ENCODE measurements at regions not wholly inside any gene's neighbourhood (a gene's known extent, or its start where the extent isn't known, plus 50 kb on each side); places are given as distances from the start of the nearest gene placed in this dataset.

GRCh38 chr17:79465011-79465680, 145.7 kb downstream of the RBFOX3 start:
- Histone ChIP-seq H3K4me1 (ENCODE audit: control insufficient read depth in 1 of 2, insufficient read depth in 2 of 2, low read length in 2 of 2) (peaks cover 0 to 4% of the 10 kb centered on the region in 2 donors), H3K4me3 (ENCODE audit: low read depth in 1 of 2, low read length in 2 of 2) (no peak overlapping the region), H3K9me3 (ENCODE audit: control insufficient read depth in 1 of 2, low read length in 2 of 2) (no peaks in the 10 kb centered on the region), H3K27me3 (ENCODE audit: low read depth, low read length) (no peaks in the 10 kb centered on the region), H3K27ac (ENCODE audit: low read length) (no peak overlapping the region), H3K36me3 (ENCODE audit: control insufficient read depth in 1 of 2, insufficient read depth in 2 of 2, low read length in 2 of 2) (no peaks in the 10 kb centered on the region)

- H3K4me1 ChIP-seq (ENCODE audit: control insufficient read depth in 1 of 2, insufficient read depth in 2 of 2, low read length in 2 of 2), result peaks cover 0 to 4% of the 10 kb centered on the region in 2 donors
- no peaks in the 10 kb centered on the region for H3K9me3 ChIP-seq (ENCODE audit: control insufficient read depth in 1 of 2, low read length in 2 of 2)
- H3K27me3 ChIP-seq (ENCODE audit: low read depth, low read length), result no peaks in the 10 kb centered on the region
- no peak overlapping the region for H3K4me3 ChIP-seq (ENCODE audit: low read depth in 1 of 2, low read length in 2 of 2)
- H3K27ac ChIP-seq (ENCODE audit: low read length), result no peak overlapping the region
- H3K36me3 ChIP-seq (ENCODE audit: control insufficient read depth in 1 of 2, insufficient read depth in 2 of 2, low read length in 2 of 2), result no peaks in the 10 kb centered on the region
Measured at GRCh38 chr17:79464318-79465010, 146.4 kb downstream of the RBFOX3 start.

- Histone ChIP-seq H3K27me3 (ENCODE audit: low read depth, low read length) (no peaks in the 10 kb centered on the region), H3K27ac (ENCODE audit: low read length) (no peak overlapping the region), H3K9me3 (ENCODE audit: control insufficient read depth in 1 of 2, low read length in 2 of 2) (no peaks in the 10 kb centered on the region), H3K36me3 (ENCODE audit: control insufficient read depth in 1 of 2, insufficient read depth in 2 of 2, low read length in 2 of 2) (no peaks in the 10 kb centered on the region), H3K4me1 (ENCODE audit: control insufficient read depth in 1 of 2, insufficient read depth in 2 of 2, low read length in 2 of 2) (peaks cover 0 to 4% of the 10 kb centered on the region in 2 donors), H3K4me3 (ENCODE audit: low read depth in 1 of 2, low read length in 2 of 2) (no peak overlapping the region)
Measured at GRCh38 chr17:79463421-79464317, 147.2 kb downstream of the RBFOX3 start.

GRCh38 chr17:79461041-79461440, 149.8 kb downstream of the RBFOX3 start:
- H3K27me3 ChIP-seq (ENCODE audit: low read depth, low read length), result no peaks in the 10 kb centered on the region

GRCh38 chr17:79459846-79460245, 151.0 kb downstream of the RBFOX3 start:
- no peaks in the 10 kb centered on the region for H3K27me3 ChIP-seq (ENCODE audit: low read depth, low read length)
- no peaks in the 10 kb centered on the region for H3K9me3 ChIP-seq (ENCODE audit: control insufficient read depth in 1 of 2, low read length in 2 of 2)
- H3K27ac ChIP-seq (ENCODE audit: low read length), result no peak overlapping the region
- no peaks in the 10 kb centered on the region for H3K36me3 ChIP-seq (ENCODE audit: control insufficient read depth in 1 of 2, insufficient read depth in 2 of 2, low read length in 2 of 2)
- H3K4me3 ChIP-seq (ENCODE audit: low read depth in 1 of 2, low read length in 2 of 2), result no peak overlapping the region
- H3K4me1 ChIP-seq (ENCODE audit: control insufficient read depth in 1 of 2, insufficient read depth in 2 of 2, low read length in 2 of 2), result peaks cover 0 to 3% of the 10 kb centered on the region in 2 donors

More at GRCh38 chr17:79461041-79461440, 149.8 kb downstream of the RBFOX3 start:
- peaks cover 0 to 4% of the 10 kb centered on the region in 2 donors for H3K4me1 ChIP-seq (ENCODE audit: control insufficient read depth in 1 of 2, insufficient read depth in 2 of 2, low read length in 2 of 2)
- no peaks in the 10 kb centered on the region for H3K9me3 ChIP-seq (ENCODE audit: control insufficient read depth in 1 of 2, low read length in 2 of 2)
- no peak overlapping the region for H3K27ac ChIP-seq (ENCODE audit: low read length)
- H3K4me3 ChIP-seq (ENCODE audit: low read depth in 1 of 2, low read length in 2 of 2), result no peak overlapping the region
- no peaks in the 10 kb centered on the region for H3K36me3 ChIP-seq (ENCODE audit: control insufficient read depth in 1 of 2, insufficient read depth in 2 of 2, low read length in 2 of 2)

GRCh38 chr17:79459003-79459655, 151.7 kb downstream of the RBFOX3 start:
- Histone ChIP-seq H3K4me3 (ENCODE audit: low read depth in 1 of 2, low read length in 2 of 2) (no peak overlapping the region), H3K27me3 (ENCODE audit: low read depth, low read length) (no peaks in the 10 kb centered on the region), H3K36me3 (ENCODE audit: control insufficient read depth in 1 of 2, insufficient read depth in 2 of 2, low read length in 2 of 2) (no peaks in the 10 kb centered on the region), H3K27ac (ENCODE audit: low read length) (no peak overlapping the region), H3K9me3 (ENCODE audit: control insufficient read depth in 1 of 2, low read length in 2 of 2) (no peaks in the 10 kb centered on the region), H3K4me1 (ENCODE audit: control insufficient read depth in 1 of 2, insufficient read depth in 2 of 2, low read length in 2 of 2) (no peaks in the 10 kb centered on the region)

GRCh38 chr17:79458356-79458755, 152.5 kb downstream of the RBFOX3 start:
- no peaks in the 10 kb centered on the region for H3K36me3 ChIP-seq (ENCODE audit: control insufficient read depth in 1 of 2, insufficient read depth in 2 of 2, low read length in 2 of 2)
- H3K27ac ChIP-seq (ENCODE audit: low read length), result no peak overlapping the region
- no peaks in the 10 kb centered on the region for H3K4me1 ChIP-seq (ENCODE audit: control insufficient read depth in 1 of 2, insufficient read depth in 2 of 2, low read length in 2 of 2)
- no peaks in the 10 kb centered on the region for H3K9me3 ChIP-seq (ENCODE audit: control insufficient read depth in 1 of 2, low read length in 2 of 2)
- no peaks in the 10 kb centered on the region for H3K27me3 ChIP-seq (ENCODE audit: low read depth, low read length)
- H3K4me3 ChIP-seq (ENCODE audit: low read depth in 1 of 2, low read length in 2 of 2), result no peak overlapping the region

GRCh38 chr17:79457889-79458288, 153.0 kb downstream of the RBFOX3 start:
- Histone ChIP-seq H3K4me3 (ENCODE audit: low read depth in 1 of 2, low read length in 2 of 2) (no peak overlapping the region), H3K9me3 (ENCODE audit: control insufficient read depth in 1 of 2, low read length in 2 of 2) (no peaks in the 10 kb centered on the region), H3K36me3 (ENCODE audit: control insufficient read depth in 1 of 2, insufficient read depth in 2 of 2, low read length in 2 of 2) (no peaks in the 10 kb centered on the region), H3K4me1 (ENCODE audit: control insufficient read depth in 1 of 2, insufficient read depth in 2 of 2, low read length in 2 of 2) (no peaks in the 10 kb centered on the region), H3K27ac (ENCODE audit: low read length) (no peak overlapping the region), H3K27me3 (ENCODE audit: low read depth, low read length) (no peaks in the 10 kb centered on the region)

GRCh38 chr17:79457376-79457775, 153.5 kb downstream of the RBFOX3 start:
- Histone ChIP-seq H3K27ac (ENCODE audit: low read length) (no peak overlapping the region), H3K9me3 (ENCODE audit: control insufficient read depth in 1 of 2, low read length in 2 of 2) (no peaks in the 10 kb centered on the region), H3K36me3 (ENCODE audit: control insufficient read depth in 1 of 2, insufficient read depth in 2 of 2, low read length in 2 of 2) (no peaks in the 10 kb centered on the region), H3K27me3 (ENCODE audit: low read depth, low read length) (no peaks in the 10 kb centered on the region), H3K4me1 (ENCODE audit: control insufficient read depth in 1 of 2, insufficient read depth in 2 of 2, low read length in 2 of 2) (no peaks in the 10 kb centered on the region), H3K4me3 (ENCODE audit: low read depth in 1 of 2, low read length in 2 of 2) (no peak overlapping the region)

GRCh38 chr17:79455636-79456035, 155.2 kb downstream of the RBFOX3 start:
- H3K36me3 ChIP-seq (ENCODE audit: control insufficient read depth in 1 of 2, insufficient read depth in 2 of 2, low read length in 2 of 2), result no peaks in the 10 kb centered on the region
- H3K27me3 ChIP-seq (ENCODE audit: low read depth, low read length), result no peaks in the 10 kb centered on the region
- no peaks in the 10 kb centered on the region for H3K9me3 ChIP-seq (ENCODE audit: control insufficient read depth in 1 of 2, low read length in 2 of 2)
- no peak overlapping the region for H3K27ac ChIP-seq (ENCODE audit: low read length)
- H3K4me1 ChIP-seq (ENCODE audit: control insufficient read depth in 1 of 2, insufficient read depth in 2 of 2, low read length in 2 of 2), result no peaks in the 10 kb centered on the region
- H3K4me3 ChIP-seq (ENCODE audit: low read depth in 1 of 2, low read length in 2 of 2), result no peak overlapping the region

- Histone ChIP-seq H3K9me3 (ENCODE audit: control insufficient read depth in 1 of 2, low read length in 2 of 2) (no peaks in the 10 kb centered on the region), H3K27ac (ENCODE audit: low read length) (no peak overlapping the region), H3K4me3 (ENCODE audit: low read depth in 1 of 2, low read length in 2 of 2) (no peak overlapping the region), H3K27me3 (ENCODE audit: low read depth, low read length) (no peaks in the 10 kb centered on the region), H3K36me3 (ENCODE audit: control insufficient read depth in 1 of 2, insufficient read depth in 2 of 2, low read length in 2 of 2) (no peaks in the 10 kb centered on the region), H3K4me1 (ENCODE audit: control insufficient read depth in 1 of 2, insufficient read depth in 2 of 2, low read length in 2 of 2) (no peaks in the 10 kb centered on the region)
Measured at GRCh38 chr17:79454826-79455225, 156.0 kb downstream of the RBFOX3 start.

Measured in muscle layer of duodenum (tissue), 2 donors.